GM23338 (cell line): ENCODE measurements at regions not wholly inside any gene's neighbourhood (a gene's known extent, or its start where the extent isn't known, plus 50 kb on each side); places are given as distances from the start of the nearest gene placed in this dataset.
"Not testable (repeated sequence)": the region's sequence is repeated elsewhere in the genome, so short reads cannot be mapped to it uniquely, and the experiment has no call there.

Source experiments
- CREB1 ChIP-seq: fragments of 250-450 bp; sonication (Bioruptor Pico); IDR thresholded peaks from 2 replicates; pipeline ENCODE4 v1.5.0; 2020; ENCODE audit warnings: low read depth, mild to moderate bottlenecking, moderate library complexity
- EZH2 ChIP-seq: fragments of 200-600 bp; sonication (generic); IDR thresholded peaks from one replicate; pipeline ENCODE4 v1.8.0; 2017; ENCODE audit warnings: antibody characterized with exemption, mild to moderate bottlenecking, low read depth; ENCODE audit not compliant: unreplicated experiment
- EZH2phosphoT487 ChIP-seq: fragments of 200-600 bp; sonication (generic); IDR thresholded peaks from one replicate; pipeline ENCODE4 v1.8.1; 2018; ENCODE audit warnings: antibody characterized with exemption; ENCODE audit not compliant: unreplicated experiment
- POLR2AphosphoS5 ChIP-seq: IDR thresholded peaks from 2 replicates; pipeline ENCODE4 v1.6.1; 2016; ENCODE audit warnings: antibody characterized with exemption, low read depth
- TF ChIP-seq, protein P1 (sequence below), 2 experiments: fragments of 200-600 bp in 1 of 2; sonication (generic) in 1 of 2; conservative IDR thresholded peaks; 2 replicates each; pipeline versions ENCODE4 v1.5.1 to v1.6.1; 2016 to 2017; ENCODE audit warnings: antibody characterized with exemption in 2 of 2, low read depth in 2 of 2, mild to moderate bottlenecking in 2 of 2, moderate library complexity in 1 of 2
- TF ChIP-seq, protein P2 (sequence below): IDR thresholded peaks from 2 replicates; pipeline ENCODE4 v1.6.1; 2016; ENCODE audit warnings: antibody characterized with exemption
- TF ChIP-seq, protein P3 (sequence below): IDR thresholded peaks from one replicate; pipeline ENCODE4 v1.6.1; 2018; ENCODE audit warnings: antibody characterized with exemption; ENCODE audit not compliant: unreplicated experiment

GRCh38 chr3:40947022-40947421 lies 252.3 kb upstream of the CTNNB1 start:
- TF ChIP-seq, protein P1, sequence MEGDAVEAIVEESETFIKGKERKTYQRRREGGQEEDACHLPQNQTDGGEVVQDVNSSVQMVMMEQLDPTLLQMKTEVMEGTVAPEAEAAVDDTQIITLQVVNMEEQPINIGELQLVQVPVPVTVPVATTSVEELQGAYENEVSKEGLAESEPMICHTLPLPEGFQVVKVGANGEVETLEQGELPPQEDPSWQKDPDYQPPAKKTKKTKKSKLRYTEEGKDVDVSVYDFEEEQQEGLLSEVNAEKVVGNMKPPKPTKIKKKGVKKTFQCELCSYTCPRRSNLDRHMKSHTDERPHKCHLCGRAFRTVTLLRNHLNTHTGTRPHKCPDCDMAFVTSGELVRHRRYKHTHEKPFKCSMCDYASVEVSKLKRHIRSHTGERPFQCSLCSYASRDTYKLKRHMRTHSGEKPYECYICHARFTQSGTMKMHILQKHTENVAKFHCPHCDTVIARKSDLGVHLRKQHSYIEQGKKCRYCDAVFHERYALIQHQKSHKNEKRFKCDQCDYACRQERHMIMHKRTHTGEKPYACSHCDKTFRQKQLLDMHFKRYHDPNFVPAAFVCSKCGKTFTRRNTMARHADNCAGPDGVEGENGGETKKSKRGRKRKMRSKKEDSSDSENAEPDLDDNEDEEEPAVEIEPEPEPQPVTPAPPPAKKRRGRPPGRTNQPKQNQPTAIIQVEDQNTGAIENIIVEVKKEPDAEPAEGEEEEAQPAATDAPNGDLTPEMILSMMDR (conservative IDR thresholded peaks at IDR 0.05; ENCODE audit: low read depth in 2 of 2) = not testable (repeated sequence)
- TF ChIP-seq, protein P2, sequence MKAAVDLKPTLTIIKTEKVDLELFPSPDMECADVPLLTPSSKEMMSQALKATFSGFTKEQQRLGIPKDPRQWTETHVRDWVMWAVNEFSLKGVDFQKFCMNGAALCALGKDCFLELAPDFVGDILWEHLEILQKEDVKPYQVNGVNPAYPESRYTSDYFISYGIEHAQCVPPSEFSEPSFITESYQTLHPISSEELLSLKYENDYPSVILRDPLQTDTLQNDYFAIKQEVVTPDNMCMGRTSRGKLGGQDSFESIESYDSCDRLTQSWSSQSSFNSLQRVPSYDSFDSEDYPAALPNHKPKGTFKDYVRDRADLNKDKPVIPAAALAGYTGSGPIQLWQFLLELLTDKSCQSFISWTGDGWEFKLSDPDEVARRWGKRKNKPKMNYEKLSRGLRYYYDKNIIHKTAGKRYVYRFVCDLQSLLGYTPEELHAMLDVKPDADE = not testable (repeated sequence)
- TF ChIP-seq EZH2, CREB1, POLR2AphosphoS5, EZH2phosphoT487: not testable (repeated sequence)
- TF ChIP-seq, protein P3, sequence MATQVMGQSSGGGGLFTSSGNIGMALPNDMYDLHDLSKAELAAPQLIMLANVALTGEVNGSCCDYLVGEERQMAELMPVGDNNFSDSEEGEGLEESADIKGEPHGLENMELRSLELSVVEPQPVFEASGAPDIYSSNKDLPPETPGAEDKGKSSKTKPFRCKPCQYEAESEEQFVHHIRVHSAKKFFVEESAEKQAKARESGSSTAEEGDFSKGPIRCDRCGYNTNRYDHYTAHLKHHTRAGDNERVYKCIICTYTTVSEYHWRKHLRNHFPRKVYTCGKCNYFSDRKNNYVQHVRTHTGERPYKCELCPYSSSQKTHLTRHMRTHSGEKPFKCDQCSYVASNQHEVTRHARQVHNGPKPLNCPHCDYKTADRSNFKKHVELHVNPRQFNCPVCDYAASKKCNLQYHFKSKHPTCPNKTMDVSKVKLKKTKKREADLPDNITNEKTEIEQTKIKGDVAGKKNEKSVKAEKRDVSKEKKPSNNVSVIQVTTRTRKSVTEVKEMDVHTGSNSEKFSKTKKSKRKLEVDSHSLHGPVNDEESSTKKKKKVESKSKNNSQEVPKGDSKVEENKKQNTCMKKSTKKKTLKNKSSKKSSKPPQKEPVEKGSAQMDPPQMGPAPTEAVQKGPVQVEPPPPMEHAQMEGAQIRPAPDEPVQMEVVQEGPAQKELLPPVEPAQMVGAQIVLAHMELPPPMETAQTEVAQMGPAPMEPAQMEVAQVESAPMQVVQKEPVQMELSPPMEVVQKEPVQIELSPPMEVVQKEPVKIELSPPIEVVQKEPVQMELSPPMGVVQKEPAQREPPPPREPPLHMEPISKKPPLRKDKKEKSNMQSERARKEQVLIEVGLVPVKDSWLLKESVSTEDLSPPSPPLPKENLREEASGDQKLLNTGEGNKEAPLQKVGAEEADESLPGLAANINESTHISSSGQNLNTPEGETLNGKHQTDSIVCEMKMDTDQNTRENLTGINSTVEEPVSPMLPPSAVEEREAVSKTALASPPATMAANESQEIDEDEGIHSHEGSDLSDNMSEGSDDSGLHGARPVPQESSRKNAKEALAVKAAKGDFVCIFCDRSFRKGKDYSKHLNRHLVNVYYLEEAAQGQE = not testable (repeated sequence)
